ENCODE measurements at regions not wholly inside any gene's neighbourhood (a gene's known extent, or its start where the extent isn't known, plus 50 kb on each side); places are given as distances from the start of the nearest gene placed in this dataset.

DNA sequence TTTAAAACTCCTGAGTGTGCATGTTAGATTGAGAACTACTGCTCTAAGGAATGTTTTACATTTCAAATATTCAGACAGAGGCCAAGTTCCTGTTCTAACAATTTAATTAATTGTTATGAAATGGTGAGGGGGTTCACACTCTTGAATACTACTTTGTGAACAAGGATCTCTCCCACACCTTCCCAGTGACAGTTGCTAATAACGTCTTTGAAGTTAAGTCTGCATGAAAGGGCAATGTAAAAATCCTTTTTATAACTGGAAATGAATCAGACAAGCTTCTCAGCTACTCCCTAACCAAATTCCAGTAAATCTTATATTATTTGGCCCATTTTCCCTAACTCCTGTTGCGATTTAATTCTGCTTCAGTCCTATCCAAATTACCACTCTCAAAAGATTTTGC, 828.5 kb upstream of the ADAMTS5 start:
- Histone ChIP-seq H2AFZ (ENCODE audit: low read depth, low read length) (no peak overlapping the region), H3K36me3 (ENCODE audit: control insufficient read depth in 2 of 2, extremely low read depth in 1 of 2, insufficient read depth in 2 of 2, low read length in 2 of 2) (no peaks in the 10 kb centered on the region), H3K4me1 (ENCODE audit: control insufficient read depth, extremely low read depth, insufficient read depth, low read length) (no peaks in the 10 kb centered on the region), H3K9me3 (replicated peaks; ENCODE audit: control insufficient read depth, insufficient read depth, low read length) (no peaks in the 10 kb centered on the region), H3K4me2 (ENCODE audit: insufficient read depth, low read length) (no peak overlapping the region), H3K27me3 (ENCODE audit: control insufficient read depth in 2 of 2, insufficient read depth in 2 of 2, low read length in 2 of 2) (no peaks in the 10 kb centered on the region), H4K20me1 (replicated peaks; ENCODE audit: control insufficient read depth, extremely low read depth, insufficient read depth, low read length) (no peaks in the 10 kb centered on the region), H3K79me2 (ENCODE audit: control insufficient read depth, insufficient read depth, low read length) (no peaks in the 10 kb centered on the region), H3K9ac (replicated peaks; ENCODE audit: extremely low read depth, insufficient read depth, low read length) (no peak overlapping the region), H3K9me1 (replicated peaks; ENCODE audit: control insufficient read depth, extremely low read depth, insufficient read depth, low read length) (no peaks in the 10 kb centered on the region), H3K4me3 (replicated peaks in 1 of 3; ENCODE audit: insufficient read depth in 1 of 3, low read depth in 1 of 3, low read length in 3 of 3) (no peak overlapping the region), H3K27ac (ENCODE audit: insufficient read depth, low read depth, low read length) (no peak overlapping the region)
- ChIA-PET CTCF (interaction anchor here (1.4 to 1.6 kb wide), 2 partner anchors 947 to 950 kb away, joined by 3 to 4 read pairs; no protein-coding TSS in a partner anchor), POLR2A (no interaction called here)
- BruUV-seq (replicated peaks) = no TSS peak
- intact Hi-C loops (cut with micrococcal nuclease) (no loop called here), dilution Hi-C loops (cut with MboI; ENCODE audit: extremely low pct_ligation_motif_present, low sequenced_read_pairs) (no loop called here)
- DNase-seq (ENCODE audit: low read depth, low spot score) = no peak
- no peak for FAIRE-seq
- TF ChIP-seq, protein P1, sequence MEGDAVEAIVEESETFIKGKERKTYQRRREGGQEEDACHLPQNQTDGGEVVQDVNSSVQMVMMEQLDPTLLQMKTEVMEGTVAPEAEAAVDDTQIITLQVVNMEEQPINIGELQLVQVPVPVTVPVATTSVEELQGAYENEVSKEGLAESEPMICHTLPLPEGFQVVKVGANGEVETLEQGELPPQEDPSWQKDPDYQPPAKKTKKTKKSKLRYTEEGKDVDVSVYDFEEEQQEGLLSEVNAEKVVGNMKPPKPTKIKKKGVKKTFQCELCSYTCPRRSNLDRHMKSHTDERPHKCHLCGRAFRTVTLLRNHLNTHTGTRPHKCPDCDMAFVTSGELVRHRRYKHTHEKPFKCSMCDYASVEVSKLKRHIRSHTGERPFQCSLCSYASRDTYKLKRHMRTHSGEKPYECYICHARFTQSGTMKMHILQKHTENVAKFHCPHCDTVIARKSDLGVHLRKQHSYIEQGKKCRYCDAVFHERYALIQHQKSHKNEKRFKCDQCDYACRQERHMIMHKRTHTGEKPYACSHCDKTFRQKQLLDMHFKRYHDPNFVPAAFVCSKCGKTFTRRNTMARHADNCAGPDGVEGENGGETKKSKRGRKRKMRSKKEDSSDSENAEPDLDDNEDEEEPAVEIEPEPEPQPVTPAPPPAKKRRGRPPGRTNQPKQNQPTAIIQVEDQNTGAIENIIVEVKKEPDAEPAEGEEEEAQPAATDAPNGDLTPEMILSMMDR (IDR thresholded peaks at IDR 0.05; ENCODE audit: extremely low read depth in 1 of 2, insufficient read depth in 1 of 2, low read depth in 1 of 2, low read length in 2 of 2) = no peak

GRCh38 chr21:27793901-27794300, 827.0 kb upstream of the ADAMTS5 start:
- dilution Hi-C loops (cut with MboI; ENCODE audit: extremely low pct_ligation_motif_present, low sequenced_read_pairs) = no loop called here
- H3K36me3 ChIP-seq (ENCODE audit: control insufficient read depth in 2 of 2, extremely low read depth in 1 of 2, insufficient read depth in 2 of 2, low read length in 2 of 2) = no peaks in the 10 kb centered on the region
- H3K79me2 ChIP-seq (ENCODE audit: control insufficient read depth, insufficient read depth, low read length) = no peaks in the 10 kb centered on the region
- no peaks in the 10 kb centered on the region for H4K20me1 ChIP-seq (replicated peaks; ENCODE audit: control insufficient read depth, extremely low read depth, insufficient read depth, low read length)
- H3K9me1 ChIP-seq (replicated peaks; ENCODE audit: control insufficient read depth, extremely low read depth, insufficient read depth, low read length) = no peaks in the 10 kb centered on the region
- no peaks in the 10 kb centered on the region for H3K9me3 ChIP-seq (replicated peaks; ENCODE audit: control insufficient read depth, insufficient read depth, low read length)
- FAIRE-seq (no peak), DNase-seq (ENCODE audit: low read depth, low spot score) (peak; percentile 19)
- H3K27me3 ChIP-seq (ENCODE audit: control insufficient read depth in 2 of 2, insufficient read depth in 2 of 2, low read length in 2 of 2) = no peaks in the 10 kb centered on the region
- no peak overlapping the region for H3K4me3 ChIP-seq (replicated peaks in 1 of 3; ENCODE audit: insufficient read depth in 1 of 3, low read depth in 1 of 3, low read length in 3 of 3)
- no peak overlapping the region for H3K4me2 ChIP-seq (ENCODE audit: insufficient read depth, low read length)
- intact Hi-C loops (cut with micrococcal nuclease) = no loop called here
- no peaks in the 10 kb centered on the region for H3K4me1 ChIP-seq (ENCODE audit: control insufficient read depth, extremely low read depth, insufficient read depth, low read length)
- ChIA-PET CTCF (interaction anchor here (1.6 kb wide), 1 partner anchor 951 kb away, joined by 3 read pairs; no protein-coding TSS in a partner anchor), POLR2A (no interaction called here)
- H2AFZ ChIP-seq (ENCODE audit: low read depth, low read length) = no peak overlapping the region
- BruUV-seq (replicated peaks) = no TSS peak
- no peak overlapping the region for H3K27ac ChIP-seq (ENCODE audit: insufficient read depth, low read depth, low read length)
- TF ChIP-seq JUN (IDR thresholded peaks at IDR 0.05; ENCODE audit: borderline replicate concordance, insufficient read depth, insufficient read length, low read depth) (no peak), POLR2AphosphoS5 (IDR thresholded peaks at IDR 0.05; ENCODE audit: insufficient read depth, low read depth, low read length) (no peak), MYC (IDR thresholded peaks at IDR 0.05; ENCODE audit: low read depth, low read length) (no peak), GATA2 (IDR thresholded peaks at IDR 0.05; ENCODE audit: insufficient read depth, insufficient read length, low read depth, low read length) (no peak), POLR2A (IDR thresholded peaks at IDR 0.05; ENCODE audit: low read depth, low read length) (no peak), EZH2 (IDR thresholded peaks at IDR 0.05; ENCODE audit: borderline replicate concordance, low read depth, low read length, severe bottlenecking) (no peak), FOS (IDR thresholded peaks at IDR 0.05; ENCODE audit: borderline replicate concordance, insufficient read depth, low read length) (no peak)
- TF ChIP-seq, protein P2, sequence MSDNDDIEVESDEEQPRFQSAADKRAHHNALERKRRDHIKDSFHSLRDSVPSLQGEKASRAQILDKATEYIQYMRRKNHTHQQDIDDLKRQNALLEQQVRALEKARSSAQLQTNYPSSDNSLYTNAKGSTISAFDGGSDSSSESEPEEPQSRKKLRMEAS (IDR thresholded peaks at IDR 0.05; ENCODE audit: insufficient read depth, insufficient read length) = no peak
- TF ChIP-seq, protein P1 (IDR thresholded peaks at IDR 0.05; ENCODE audit: extremely low read depth in 1 of 2, insufficient read depth in 1 of 2, low read depth in 1 of 2, low read length in 2 of 2) = no peak
- H3K9ac ChIP-seq (replicated peaks; ENCODE audit: extremely low read depth, insufficient read depth, low read length) = no peak overlapping the region
